ENCODE measurements at regions not wholly inside any gene's neighbourhood (a gene's known extent, or its start where the extent isn't known, plus 50 kb on each side); places are given as distances from the start of the nearest gene placed in this dataset.

- TF ChIP-seq EP300 (IDR thresholded peaks at IDR 0.05): no peak
- no peak for TF ChIP-seq POLR2A (IDR thresholded peaks at IDR 0.05)
- TF ChIP-seq, protein P1, sequence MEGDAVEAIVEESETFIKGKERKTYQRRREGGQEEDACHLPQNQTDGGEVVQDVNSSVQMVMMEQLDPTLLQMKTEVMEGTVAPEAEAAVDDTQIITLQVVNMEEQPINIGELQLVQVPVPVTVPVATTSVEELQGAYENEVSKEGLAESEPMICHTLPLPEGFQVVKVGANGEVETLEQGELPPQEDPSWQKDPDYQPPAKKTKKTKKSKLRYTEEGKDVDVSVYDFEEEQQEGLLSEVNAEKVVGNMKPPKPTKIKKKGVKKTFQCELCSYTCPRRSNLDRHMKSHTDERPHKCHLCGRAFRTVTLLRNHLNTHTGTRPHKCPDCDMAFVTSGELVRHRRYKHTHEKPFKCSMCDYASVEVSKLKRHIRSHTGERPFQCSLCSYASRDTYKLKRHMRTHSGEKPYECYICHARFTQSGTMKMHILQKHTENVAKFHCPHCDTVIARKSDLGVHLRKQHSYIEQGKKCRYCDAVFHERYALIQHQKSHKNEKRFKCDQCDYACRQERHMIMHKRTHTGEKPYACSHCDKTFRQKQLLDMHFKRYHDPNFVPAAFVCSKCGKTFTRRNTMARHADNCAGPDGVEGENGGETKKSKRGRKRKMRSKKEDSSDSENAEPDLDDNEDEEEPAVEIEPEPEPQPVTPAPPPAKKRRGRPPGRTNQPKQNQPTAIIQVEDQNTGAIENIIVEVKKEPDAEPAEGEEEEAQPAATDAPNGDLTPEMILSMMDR (IDR thresholded peaks at IDR 0.05): no peak
- no peaks in the 10 kb centered on the region for H3K4me1 ChIP-seq
- no peaks in the 10 kb centered on the region for H3K36me3 ChIP-seq
- 74 to 84% methylated on average over 5 of the region's 5 CpGs for WGBS, 2 donors
- DNase-seq (ENCODE audit: low spot score in 2 of 2): no peak
- H3K9me3 ChIP-seq: no peaks in the 10 kb centered on the region
- H3K4me3 ChIP-seq: no peak overlapping the region
- H3K27me3 ChIP-seq: no peaks in the 10 kb centered on the region
- H3K27ac ChIP-seq: no peak overlapping the region
Observed at GRCh38 chr20:22288156-22288555, 296.2 kb downstream of the FOXA2 start.

DNA sequence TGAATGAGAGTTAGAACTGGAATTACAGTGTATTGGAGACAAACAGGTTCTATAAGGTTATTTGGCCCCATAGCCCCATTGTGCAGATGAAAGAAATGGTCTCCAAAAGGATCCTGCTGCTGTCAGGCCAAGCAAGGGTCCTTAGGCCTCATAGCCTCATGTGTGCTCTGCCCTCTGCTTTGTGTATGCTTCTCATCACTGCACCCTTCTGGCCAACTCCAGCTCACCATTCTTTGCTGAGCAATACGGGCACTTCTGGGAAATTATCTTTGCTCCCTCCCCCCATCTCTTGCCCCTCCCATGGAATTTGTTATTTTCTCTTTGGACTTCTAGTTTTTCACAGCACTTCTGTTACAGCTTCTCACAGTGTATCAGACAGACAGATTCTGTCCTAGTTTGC, 298.8 kb downstream of the FOXA2 start:
- no peak overlapping the region for H3K27ac ChIP-seq
- no peaks in the 10 kb centered on the region for H3K36me3 ChIP-seq
- no peaks in the 10 kb centered on the region for H3K4me1 ChIP-seq
- H3K9me3 ChIP-seq: no peaks in the 10 kb centered on the region
- WGBS, 2 donors: 19 to 29% methylated on average over 1 of the region's 1 CpG
- H3K4me3 ChIP-seq: no peak overlapping the region
- no peaks in the 10 kb centered on the region for H3K27me3 ChIP-seq
- DNase-seq (ENCODE audit: low spot score in 2 of 2): no peak
- no peak for TF ChIP-seq EP300 (IDR thresholded peaks at IDR 0.05)
- TF ChIP-seq, protein P1 (IDR thresholded peaks at IDR 0.05): no peak
- no peak for TF ChIP-seq POLR2A (IDR thresholded peaks at IDR 0.05)

GRCh38 chr20:22282696-22283095, 301.7 kb downstream of the FOXA2 start:
- no peaks in the 10 kb centered on the region for H3K4me1 ChIP-seq
- no peaks in the 10 kb centered on the region for H3K27me3 ChIP-seq
- DNase-seq (ENCODE audit: low spot score in 2 of 2): no peak
- TF ChIP-seq EP300 (IDR thresholded peaks at IDR 0.05): no peak
- no peak for TF ChIP-seq POLR2A (IDR thresholded peaks at IDR 0.05)
- TF ChIP-seq, protein P1 (IDR thresholded peaks at IDR 0.05): no peak
- no peak overlapping the region for H3K27ac ChIP-seq
- H3K9me3 ChIP-seq: no peaks in the 10 kb centered on the region
- H3K36me3 ChIP-seq: no peaks in the 10 kb centered on the region
- H3K4me3 ChIP-seq: no peak overlapping the region
- 74% methylated on average over 3 of the region's 3 CpGs for WGBS, 2 donors

GRCh38 chr20:22274330-22274729, 310.0 kb downstream of the FOXA2 start:
- no peaks in the 10 kb centered on the region for H3K27me3 ChIP-seq
- no peaks in the 10 kb centered on the region for H3K36me3 ChIP-seq
- H3K4me3 ChIP-seq: no peak overlapping the region
- H3K27ac ChIP-seq: no peak overlapping the region
- H3K4me1 ChIP-seq: no peaks in the 10 kb centered on the region
- 68 to 81% methylated on average over 4 of the region's 4 CpGs for WGBS, 2 donors
- no peak for TF ChIP-seq POLR2A (IDR thresholded peaks at IDR 0.05)
- TF ChIP-seq, protein P1 (IDR thresholded peaks at IDR 0.05): no peak
- no peak for TF ChIP-seq EP300 (IDR thresholded peaks at IDR 0.05)
- no peak for DNase-seq (ENCODE audit: low spot score in 2 of 2)
- H3K9me3 ChIP-seq: peaks cover 0 to 4% (median 0%) of the 10 kb centered on the region in 4 donors

DNA sequence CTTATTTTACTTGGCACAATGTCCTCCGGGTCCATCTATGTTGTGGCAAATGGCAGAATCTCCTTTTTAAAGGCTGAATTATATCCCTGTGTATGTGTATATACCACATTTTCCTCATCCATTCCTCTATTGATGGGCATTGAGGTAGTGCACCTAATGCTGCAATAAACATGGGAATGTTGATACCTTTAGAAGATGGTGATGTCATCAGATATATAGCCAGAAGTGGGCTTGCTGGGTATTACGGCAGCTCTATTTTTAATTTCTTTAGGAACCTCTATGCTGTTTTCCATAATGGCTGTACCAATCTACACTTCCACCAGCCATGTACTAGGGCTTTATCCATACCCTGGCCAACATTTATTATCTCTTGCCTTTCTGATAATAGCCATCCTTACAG, 315.7 kb downstream of the FOXA2 start:
- TF ChIP-seq POLR2A (IDR thresholded peaks at IDR 0.05) (no peak), EP300 (IDR thresholded peaks at IDR 0.05) (no peak)
- TF ChIP-seq, protein P1 (IDR thresholded peaks at IDR 0.05): no peak
- Histone ChIP-seq H3K9me3 (no peaks in the 10 kb centered on the region), H3K4me1 (no peaks in the 10 kb centered on the region), H3K27me3 (no peaks in the 10 kb centered on the region), H3K36me3 (no peaks in the 10 kb centered on the region), H3K27ac (no peak overlapping the region), H3K4me3 (no peak overlapping the region)
- DNase-seq (ENCODE audit: low spot score in 2 of 2): no peak
- whole genome bisulfite sequencing, 2 donors: 87 to 89% methylated on average over 2 of the region's 2 CpGs
